GM12878 (cell line): ENCODE measurements at regions not wholly inside any gene's neighbourhood (a gene's known extent, or its start where the extent isn't known, plus 50 kb on each side); places are given as distances from the start of the nearest gene placed in this dataset.

ENCODE experiments used
- ASH2L ChIP-seq: fragments of 300-600, 200-600 bp; sonication (generic); IDR thresholded peaks from 2 replicates; pipeline ENCODE4 v1.6.1; 2017; ENCODE audit warnings: low read depth, mild to moderate bottlenecking, borderline replicate concordance
- ATF7 ChIP-seq: fragments of 450-650 bp; IDR thresholded peaks from 2 replicates; pipeline ENCODE4 v1.6.1; 2016; ENCODE audit warnings: low read depth, mild to moderate bottlenecking
- CBFB ChIP-seq: IDR thresholded peaks from 2 replicates; pipeline ENCODE4 v1.6.1; 2016; ENCODE audit warnings: antibody characterized with exemption, low read depth
- CBX5 ChIP-seq: sonication (generic); IDR thresholded peaks from 2 replicates; pipeline ENCODE4 v1.6.1; 2016; ENCODE audit warnings: low read depth, moderate library complexity, mild to moderate bottlenecking, inconsistent platforms
- E4F1 ChIP-seq: fragments of 450-650 bp; IDR thresholded peaks from 2 replicates; pipeline ENCODE4 v1.6.1; 2018; ENCODE audit warnings: borderline replicate concordance, mild to moderate bottlenecking; ENCODE audit not compliant: partially characterized antibody
- GABPA ChIP-seq: IDR thresholded peaks from 2 replicates; pipeline ENCODE4 v1.6.1; 2014; ENCODE audit warnings: antibody characterized with exemption, low read depth, mild to moderate bottlenecking, inconsistent platforms
- IRF4 ChIP-seq: IDR thresholded peaks from 2 replicates; pipeline ENCODE4 v1.6.1; 2011; ENCODE audit warnings: low read depth, low read length
- PKNOX1 ChIP-seq: fragments of 450-650 bp; IDR thresholded peaks from 2 replicates; pipeline ENCODE4 v1.6.1; 2016; ENCODE audit warnings: mild to moderate bottlenecking
- RB1 ChIP-seq: fragments of 450-650 bp; formaldehyde crosslinking; IDR thresholded peaks from 2 replicates; pipeline ENCODE4 v1.6.1; 2017; ENCODE audit warnings: mild to moderate bottlenecking, borderline replicate concordance
- RELA ChIP-seq: fragments of 450-650 bp; IDR thresholded peaks from 2 replicates; pipeline ENCODE4 v1.8.0; 2014; ENCODE audit warnings: borderline replicate concordance; ENCODE audit not compliant: partially characterized antibody
- SKIL ChIP-seq: fragments of 450-650 bp; IDR thresholded peaks from 2 replicates; pipeline ENCODE4 v1.6.1; 2017; ENCODE audit warnings: mild to moderate bottlenecking, low read depth, inconsistent platforms; ENCODE audit not compliant: poor library complexity, severe bottlenecking
- TCF3 ChIP-seq: IDR thresholded peaks from 2 replicates; pipeline ENCODE4 v1.6.1; 2012; ENCODE audit warnings: low read depth, mild to moderate bottlenecking, low read length, borderline replicate concordance; ENCODE audit not compliant: insufficient read depth
- TCF7 ChIP-seq: IDR thresholded peaks from 2 replicates; pipeline ENCODE4 v1.6.1; 2014; ENCODE audit warnings: antibody characterized with exemption, borderline replicate concordance
- ZBTB11 ChIP-seq: fragments of 450-650 bp; formaldehyde crosslinking; IDR thresholded peaks from 2 replicates; pipeline ENCODE4 v1.5.0; 2022; ENCODE audit warnings: mild to moderate bottlenecking, missing genetic modification characterization
- ZNF274 ChIP-seq: IDR thresholded peaks from one replicate; pipeline ENCODE4 v1.8.0; 2011; ENCODE audit not compliant: insufficient read length, insufficient read depth

- TF ChIP-seq TCF3 (no peak), RELA (no peak), E4F1 (no peak), ZBTB11 (CRISPR knock-in tag) (no peak), ATF7 (no peak), TCF7 (no peak), CBFB (no peak), IRF4 (no peak), GABPA (no peak), SKIL (no peak), CBX5 (no peak), ASH2L (no peak), ZNF274 (no peak), PKNOX1 (no peak), RB1 (no peak)
These were observed 113.4 kb upstream of the HMHB1 start (continued) for GRCh38 chr5:143698574-143698973.
